ENCODE measurements at regions not wholly inside any gene's neighbourhood (a gene's known extent, or its start where the extent isn't known, plus 50 kb on each side); places are given as distances from the start of the nearest gene placed in this dataset.

- no peak for DNase-seq (ENCODE audit: insufficient read length, low spot score)
- FAIRE-seq, result no peak
- no peak for TF ChIP-seq CTCF (IDR thresholded peaks at IDR 0.05; ENCODE audit: insufficient read depth, missing control alignments)
Measured at GRCh38 chr10:117685431-117685830, 142.9 kb downstream of the EMX2 start.

- TF ChIP-seq CTCF (IDR thresholded peaks at IDR 0.05; ENCODE audit: insufficient read depth, missing control alignments), result no peak
- no peak for FAIRE-seq
- DNase-seq (ENCODE audit: insufficient read length, low spot score), result no peak
Measured at GRCh38 chr10:117686606-117687005, 144.1 kb downstream of the EMX2 start.

GRCh38 chr10:117688358-117688757 lies 145.8 kb downstream of the EMX2 start:
- no peak for DNase-seq (ENCODE audit: insufficient read length, low spot score)
- no peak for TF ChIP-seq CTCF (IDR thresholded peaks at IDR 0.05; ENCODE audit: insufficient read depth, missing control alignments)
- FAIRE-seq, result no peak

- no peak for FAIRE-seq
- DNase-seq (ENCODE audit: insufficient read length, low spot score), result no peak
- no peak for TF ChIP-seq CTCF (IDR thresholded peaks at IDR 0.05; ENCODE audit: insufficient read depth, missing control alignments)
Measured at GRCh38 chr10:117689566-117689965, 147.0 kb downstream of the EMX2 start.

- FAIRE-seq, result no peak
- no peak for DNase-seq (ENCODE audit: insufficient read length, low spot score)
Measured at GRCh38 chr10:117690359-117690758, 147.8 kb downstream of the EMX2 start.

GRCh38 chr10:117694190-117694589 lies 151.6 kb downstream of the EMX2 start:
- TF ChIP-seq CTCF (IDR thresholded peaks at IDR 0.05; ENCODE audit: insufficient read depth, missing control alignments), result no peak
- FAIRE-seq, result no peak
- DNase-seq (ENCODE audit: insufficient read length, low spot score), result no peak

More at GRCh38 chr10:117690359-117690758, 147.8 kb downstream of the EMX2 start:
- no peak for TF ChIP-seq CTCF (IDR thresholded peaks at IDR 0.05; ENCODE audit: insufficient read depth, missing control alignments)

GRCh38 chr10:117697402-117697801 lies 154.9 kb downstream of the EMX2 start:
- no peak for TF ChIP-seq CTCF (IDR thresholded peaks at IDR 0.05; ENCODE audit: insufficient read depth, missing control alignments)
- FAIRE-seq (no peak), DNase-seq (ENCODE audit: insufficient read length, low spot score) (no peak)
